SK-N-SH treated with all-trans-retinoic acid at 6 μM for 48 hours (cell line): ENCODE measurements at regions not wholly inside any gene's neighbourhood (a gene's known extent, or its start where the extent isn't known, plus 50 kb on each side); places are given as distances from the start of the nearest gene placed in this dataset.

Experiments
- ATAC-seq: fragments of 200-7000 bp; cut with Tn5 transposase; 3 replicates; pipeline ENCODE4 v1.9.1; 2020; ENCODE audit warnings: mild to moderate bottlenecking, moderate library complexity
- ARNTL ChIP-seq: fragments of 450-650 bp; formaldehyde crosslinking; IDR thresholded peaks from 2 replicates; pipeline ENCODE4 v1.5.0; 2020; ENCODE audit warnings: low read depth, mild to moderate bottlenecking, moderate library complexity, borderline replicate concordance
- BACH2 ChIP-seq: fragments of 250-450 bp; sonication (Bioruptor Pico); IDR thresholded peaks from 2 replicates; pipeline ENCODE4 v1.9.0; 2021; ENCODE audit warnings: mild to moderate bottlenecking, borderline replicate concordance
- CSDC2 ChIP-seq: fragments of 250-450 bp; sonication (Bioruptor Pico); IDR thresholded peaks from 2 replicates; pipeline ENCODE4 v1.5.0; 2020; ENCODE audit warnings: mild to moderate bottlenecking, moderate library complexity
- CSRNP3 ChIP-seq: fragments of 250-450 bp; sonication (Bioruptor Pico); IDR thresholded peaks from 2 replicates; pipeline ENCODE4 v1.5.1; 2021; ENCODE audit warnings: mild to moderate bottlenecking, moderate library complexity
- ESRRG ChIP-seq: fragments of 250-450 bp; sonication (Bioruptor Pico); IDR thresholded peaks from 2 replicates; pipeline ENCODE4 v1.6.1; 2021; ENCODE audit warnings: mild to moderate bottlenecking
- GLIS3 ChIP-seq: fragments of 250-450 bp; sonication (Bioruptor Pico); IDR thresholded peaks from 2 replicates; pipeline ENCODE4 v1.5.0; 2020; ENCODE audit warnings: mild to moderate bottlenecking, moderate library complexity
- ISL1 ChIP-seq: fragments of 250-450 bp; sonication (Bioruptor Pico); IDR thresholded peaks from 2 replicates; pipeline ENCODE4 v2.1.2; 2022; ENCODE audit warnings: mild to moderate bottlenecking, moderate library complexity
- OSR1 ChIP-seq: fragments of 250-450 bp; sonication (Bioruptor Pico); IDR thresholded peaks from 2 replicates; pipeline ENCODE4 v1.8.0; 2022; ENCODE audit warnings: moderate library complexity, mild to moderate bottlenecking, inconsistent platforms
- PATZ1 ChIP-seq: fragments of 250-450 bp; sonication (Bioruptor Pico); IDR thresholded peaks from 2 replicates; pipeline ENCODE4 v1.8.0; 2020; ENCODE audit warnings: mild to moderate bottlenecking, moderate library complexity, borderline replicate concordance
- PPARA ChIP-seq: fragments of 250-450 bp; sonication (Bioruptor Pico); IDR thresholded peaks from 2 replicates; pipeline ENCODE4 v1.5.0; 2020; ENCODE audit warnings: mild to moderate bottlenecking, borderline replicate concordance
- RARB ChIP-seq: fragments of 250-450 bp; sonication (Bioruptor Pico); IDR thresholded peaks from 2 replicates; pipeline ENCODE4 v1.8.0; 2021; ENCODE audit warnings: mild to moderate bottlenecking, moderate library complexity
- SNAI2 ChIP-seq: fragments of 250-450 bp; sonication (Bioruptor Pico); IDR thresholded peaks from 2 replicates; pipeline ENCODE4 v1.5.0; 2020; ENCODE audit warnings: mild to moderate bottlenecking, moderate library complexity
- TCF4 ChIP-seq: fragments of 250-450 bp; sonication (Bioruptor Pico); IDR thresholded peaks from 2 replicates; pipeline ENCODE4 v1.8.0; 2021; ENCODE audit warnings: mild to moderate bottlenecking, moderate library complexity, borderline replicate concordance
- TOX ChIP-seq: fragments of 250-450 bp; sonication (Bioruptor Pico); IDR thresholded peaks from 2 replicates; pipeline ENCODE4 v1.8.0; 2021; ENCODE audit warnings: mild to moderate bottlenecking, moderate library complexity, borderline replicate concordance
- TSHZ2 ChIP-seq: fragments of 250-450 bp; sonication (Bioruptor Pico); IDR thresholded peaks from 2 replicates; pipeline ENCODE4 v1.5.0; 2020; ENCODE audit warnings: mild to moderate bottlenecking, moderate library complexity
- ZFP3 ChIP-seq: fragments of 250-450 bp; sonication (Bioruptor Pico); IDR thresholded peaks from 2 replicates; pipeline ENCODE4 v1.5.0; 2020; ENCODE audit warnings: mild to moderate bottlenecking, moderate library complexity
- ZFP30 ChIP-seq: fragments of 450-650 bp; formaldehyde crosslinking; IDR thresholded peaks from 2 replicates; pipeline ENCODE4 v1.5.0; 2022; ENCODE audit warnings: mild to moderate bottlenecking, moderate library complexity
- ZNF565 ChIP-seq: fragments of 450-650 bp; formaldehyde crosslinking; conservative IDR thresholded peaks from 2 replicates; pipeline ENCODE4 v1.5.0; 2020; ENCODE audit warnings: low read depth, mild to moderate bottlenecking, moderate library complexity
- ZNF70 ChIP-seq: fragments of 450-650 bp; formaldehyde crosslinking; IDR thresholded peaks from 2 replicates; pipeline ENCODE4 v1.5.0; 2020; ENCODE audit warnings: mild to moderate bottlenecking, moderate library complexity
- ZNF8 ChIP-seq: fragments of 450-650 bp; formaldehyde crosslinking; IDR thresholded peaks from 2 replicates; pipeline ENCODE4 v1.5.0; 2020; ENCODE audit warnings: mild to moderate bottlenecking, moderate library complexity
- TF ChIP-seq, protein P1 (sequence below): fragments of 250-450 bp; sonication (Bioruptor Pico); IDR thresholded peaks from 2 replicates; pipeline ENCODE4 v1.5.1; 2020; ENCODE audit warnings: low read depth, mild to moderate bottlenecking, moderate library complexity
- TF ChIP-seq, protein P2 (sequence below): fragments of 250-450 bp; sonication (Bioruptor Pico); IDR thresholded peaks from 2 replicates; pipeline ENCODE4 v1.8.0; 2021; ENCODE audit warnings: low read depth, mild to moderate bottlenecking, moderate library complexity, borderline replicate concordance

- TF ChIP-seq, protein P1, sequence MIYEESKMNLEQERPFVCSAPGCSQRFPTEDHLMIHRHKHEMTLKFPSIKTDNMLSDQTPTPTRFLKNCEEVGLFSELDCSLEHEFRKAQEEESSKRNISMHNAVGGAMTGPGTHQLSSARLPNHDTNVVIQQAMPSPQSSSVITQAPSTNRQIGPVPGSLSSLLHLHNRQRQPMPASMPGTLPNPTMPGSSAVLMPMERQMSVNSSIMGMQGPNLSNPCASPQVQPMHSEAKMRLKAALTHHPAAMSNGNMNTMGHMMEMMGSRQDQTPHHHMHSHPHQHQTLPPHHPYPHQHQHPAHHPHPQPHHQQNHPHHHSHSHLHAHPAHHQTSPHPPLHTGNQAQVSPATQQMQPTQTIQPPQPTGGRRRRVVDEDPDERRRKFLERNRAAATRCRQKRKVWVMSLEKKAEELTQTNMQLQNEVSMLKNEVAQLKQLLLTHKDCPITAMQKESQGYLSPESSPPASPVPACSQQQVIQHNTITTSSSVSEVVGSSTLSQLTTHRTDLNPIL (CRISPR knock-in tag), result no peak
- TF ChIP-seq OSR1 (CRISPR knock-in tag), result no peak
- no peak for TF ChIP-seq ISL1 (CRISPR knock-in tag)
- no peak for TF ChIP-seq CSDC2 (CRISPR knock-in tag)
- no peak for TF ChIP-seq RARB (CRISPR knock-in tag)
- no peak for TF ChIP-seq PPARA (CRISPR knock-in tag)
- no peak for TF ChIP-seq PATZ1 (CRISPR knock-in tag)
- no peak for TF ChIP-seq ZFP30 (CRISPR knock-in tag)
- TF ChIP-seq ESRRG (CRISPR knock-in tag), result no peak
- TF ChIP-seq ZNF70 (CRISPR knock-in tag), result no peak
- no peak for TF ChIP-seq SNAI2 (CRISPR knock-in tag)
- TF ChIP-seq TSHZ2 (CRISPR knock-in tag), result no peak
- no peak for TF ChIP-seq CSRNP3 (CRISPR knock-in tag)
- TF ChIP-seq, protein P2, sequence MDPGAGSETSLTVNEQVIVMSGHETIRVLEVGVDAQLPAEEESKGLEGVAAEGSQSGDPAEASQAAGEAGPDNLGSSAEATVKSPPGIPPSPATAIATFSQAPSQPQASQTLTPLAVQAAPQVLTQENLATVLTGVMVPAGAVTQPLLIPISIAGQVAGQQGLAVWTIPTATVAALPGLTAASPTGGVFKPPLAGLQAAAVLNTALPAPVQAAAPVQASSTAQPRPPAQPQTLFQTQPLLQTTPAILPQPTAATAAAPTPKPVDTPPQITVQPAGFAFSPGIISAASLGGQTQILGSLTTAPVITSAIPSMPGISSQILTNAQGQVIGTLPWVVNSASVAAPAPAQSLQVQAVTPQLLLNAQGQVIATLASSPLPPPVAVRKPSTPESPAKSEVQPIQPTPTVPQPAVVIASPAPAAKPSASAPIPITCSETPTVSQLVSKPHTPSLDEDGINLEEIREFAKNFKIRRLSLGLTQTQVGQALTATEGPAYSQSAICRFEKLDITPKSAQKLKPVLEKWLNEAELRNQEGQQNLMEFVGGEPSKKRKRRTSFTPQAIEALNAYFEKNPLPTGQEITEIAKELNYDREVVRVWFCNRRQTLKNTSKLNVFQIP (CRISPR knock-in tag), result no peak
- no peak for TF ChIP-seq TOX (CRISPR knock-in tag)
- no peak for TF ChIP-seq ZNF565 (CRISPR knock-in tag)
- no peak for TF ChIP-seq ZFP3 (CRISPR knock-in tag)
- TF ChIP-seq BACH2 (CRISPR knock-in tag), result no peak
- no peak for ATAC-seq
These were observed 422.6 kb downstream of the AMY1C start for GRCh38 chr1:104172243-104172681.

DNA sequence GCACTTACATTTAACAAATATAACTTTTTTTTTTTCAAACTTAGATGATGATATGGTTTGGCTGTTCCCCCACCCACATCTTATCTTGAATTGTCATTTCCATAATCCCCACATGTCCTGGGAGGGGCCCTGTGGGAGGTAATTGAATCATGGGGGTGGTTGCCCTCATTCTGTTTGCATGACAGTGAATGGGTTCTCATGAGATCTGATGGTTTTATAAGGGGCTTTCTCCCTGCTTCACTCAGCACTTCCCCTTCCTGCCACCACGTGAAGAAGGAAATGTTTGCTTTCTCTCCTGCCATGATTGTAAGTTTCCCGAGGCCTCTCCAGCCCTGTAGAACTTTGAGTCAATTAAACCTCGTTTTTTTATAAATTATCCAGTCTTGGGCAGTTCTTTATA lies 432.6 kb downstream of the AMY1C start:
- no peak for ATAC-seq
- TF ChIP-seq ZNF8, result no peak
- TF ChIP-seq ESRRG (CRISPR knock-in tag), result no peak
- no peak for TF ChIP-seq BACH2 (CRISPR knock-in tag)
- no peak for TF ChIP-seq ZFP30 (CRISPR knock-in tag)
- TF ChIP-seq ARNTL (CRISPR knock-in tag), result no peak
- TF ChIP-seq TCF4 (CRISPR knock-in tag), result no peak
- no peak for TF ChIP-seq CSRNP3 (CRISPR knock-in tag)
- TF ChIP-seq ZFP3 (CRISPR knock-in tag), result no peak
- TF ChIP-seq OSR1 (CRISPR knock-in tag), result no peak
- no peak for TF ChIP-seq GLIS3
- no peak for TF ChIP-seq CSDC2 (CRISPR knock-in tag)
- no peak for TF ChIP-seq PATZ1 (CRISPR knock-in tag)
- TF ChIP-seq TSHZ2 (CRISPR knock-in tag), result no peak
